HG02840 (cell line): ENCODE measurements at regions not wholly inside any gene's neighbourhood (a gene's known extent, or its start where the extent isn't known, plus 50 kb on each side); places are given as distances from the start of the nearest gene placed in this dataset.
"Not testable (repeated sequence)": the region's sequence is repeated elsewhere in the genome, so short reads cannot be mapped to it uniquely, and the experiment has no call there.

Experiments used
- ATAC-seq: cut with Tn5 transposase; IDR thresholded peaks from one replicate; pipeline ENCODE4 v1.9.1; 2021; ENCODE audit warnings: mild to moderate bottlenecking, moderate library complexity, moderate number of reproducible peaks; ENCODE audit not compliant: unreplicated experiment, low FRiP score

DNA sequence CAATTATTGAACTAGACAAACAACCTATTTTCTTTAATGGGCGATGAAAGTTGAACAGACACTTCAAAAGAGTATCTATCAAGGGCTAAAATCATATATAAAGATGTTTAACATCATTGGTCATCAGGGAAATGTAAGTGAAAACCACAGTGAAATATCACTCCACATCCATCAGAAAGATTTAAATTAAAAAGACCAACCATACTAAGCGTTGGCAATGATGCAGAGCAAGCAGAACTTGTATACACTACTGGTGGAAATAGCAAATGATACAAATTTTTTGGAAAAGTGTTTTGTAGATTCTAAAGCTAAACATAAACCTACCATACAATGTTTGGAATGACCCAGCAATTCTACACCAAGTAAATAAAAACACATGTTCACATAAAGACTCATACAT, 65.9 kb upstream of the THBS1 start:
- no peak for ATAC-seq

- no peak for ATAC-seq
Measured at GRCh38 chr15:39515765-39516164, 65.1 kb upstream of the THBS1 start.

GRCh38 chr15:39517122-39517855, 63.6 kb upstream of the THBS1 start:
- ATAC-seq = no peak

DNA sequence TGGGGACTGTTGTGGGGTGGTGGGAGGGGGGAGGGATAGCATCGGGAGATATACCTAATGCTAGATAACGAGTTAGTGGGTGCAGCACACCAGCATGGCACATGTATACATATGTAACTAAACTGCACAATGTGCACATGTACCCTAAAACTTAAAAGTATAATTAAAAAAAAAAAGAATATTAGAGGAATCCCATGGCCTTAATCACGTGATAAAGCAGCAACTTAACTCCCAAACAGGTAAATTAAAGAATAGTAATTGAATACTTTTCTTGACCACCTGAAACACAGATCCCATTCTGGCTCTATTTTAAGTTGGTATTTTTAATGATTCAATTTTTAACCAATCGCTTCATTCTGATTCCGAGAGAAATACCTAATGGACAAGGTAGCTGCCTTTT, 56.9 kb upstream of the THBS1 start:
- not testable (repeated sequence) for ATAC-seq

DNA sequence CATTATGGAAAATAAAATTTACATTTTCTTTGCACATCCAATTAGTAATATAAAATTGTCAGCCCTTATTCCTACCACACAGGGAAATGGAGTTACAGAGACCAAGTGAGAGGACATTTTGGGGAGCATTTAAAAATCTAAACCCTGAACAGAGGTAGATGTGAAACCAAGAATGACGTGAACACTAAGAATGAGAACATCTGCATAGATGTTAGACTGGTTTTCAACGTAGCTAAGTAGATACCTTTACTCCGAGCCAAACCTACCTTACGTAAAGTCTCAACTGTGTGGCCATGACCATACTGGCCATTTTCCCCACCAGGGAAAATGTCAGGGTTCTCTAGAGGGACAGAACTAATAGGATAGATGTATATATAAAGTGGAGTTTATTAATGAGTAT, 51.4 kb upstream of the THBS1 start:
- ATAC-seq = no peak

- no peak for ATAC-seq
Measured at GRCh38 chr15:39530480-39531342, 50.2 kb upstream of the THBS1 start.
